ACC112 (cell line): ENCODE measurements at regions not wholly inside any gene's neighbourhood (a gene's known extent, or its start where the extent isn't known, plus 50 kb on each side); places are given as distances from the start of the nearest gene placed in this dataset.

Experiments
- H2AFZ ChIP-seq: fragments of 200-600 bp; sonication (generic); one replicate; pipeline ENCODE4 v1.6.0; 2017; ENCODE audit warnings: antibody characterized with exemption, low read length; ENCODE audit not compliant: unreplicated experiment
- H3K27ac ChIP-seq: fragments of 200-600 bp; sonication (generic); 2 replicates; pipeline ENCODE4 v1.5.1; 2014; ENCODE audit warnings: low read depth, mild to moderate bottlenecking, antibody characterized with exemption, low read length, moderate library complexity
- H3K27me3 ChIP-seq: fragments of 200-600 bp; sonication (generic); 2 replicates; pipeline ENCODE4 v1.6.1; 2014; ENCODE audit warnings: mild to moderate bottlenecking, antibody characterized with exemption, low read length, moderate library complexity, mixed read lengths; ENCODE audit not compliant: insufficient read depth
- H3K36me3 ChIP-seq: fragments of 200-600 bp; sonication (generic); 2 replicates; pipeline ENCODE4 v1.6.1; 2016; ENCODE audit warnings: mild to moderate bottlenecking, antibody characterized with exemption, low read length, moderate library complexity, mixed read lengths; ENCODE audit not compliant: insufficient read depth
- H3K4me1 ChIP-seq: fragments of 200-600 bp; sonication (generic); one replicate; pipeline ENCODE4 v1.6.1; 2016; ENCODE audit warnings: low read length, mixed read lengths; ENCODE audit not compliant: insufficient read depth, unreplicated experiment, control insufficient read depth
- H3K4me3 ChIP-seq: fragments of 200-600 bp; sonication (generic); 2 replicates; pipeline ENCODE4 v1.5.1; 2014; ENCODE audit warnings: mild to moderate bottlenecking, low read depth, low read length
- H3K79me2 ChIP-seq: fragments of 200-600 bp; sonication (generic); one replicate; pipeline ENCODE4 v1.6.0; 2016; ENCODE audit warnings: low read length; ENCODE audit not compliant: control insufficient read depth, unreplicated experiment, insufficient read depth

DNA sequence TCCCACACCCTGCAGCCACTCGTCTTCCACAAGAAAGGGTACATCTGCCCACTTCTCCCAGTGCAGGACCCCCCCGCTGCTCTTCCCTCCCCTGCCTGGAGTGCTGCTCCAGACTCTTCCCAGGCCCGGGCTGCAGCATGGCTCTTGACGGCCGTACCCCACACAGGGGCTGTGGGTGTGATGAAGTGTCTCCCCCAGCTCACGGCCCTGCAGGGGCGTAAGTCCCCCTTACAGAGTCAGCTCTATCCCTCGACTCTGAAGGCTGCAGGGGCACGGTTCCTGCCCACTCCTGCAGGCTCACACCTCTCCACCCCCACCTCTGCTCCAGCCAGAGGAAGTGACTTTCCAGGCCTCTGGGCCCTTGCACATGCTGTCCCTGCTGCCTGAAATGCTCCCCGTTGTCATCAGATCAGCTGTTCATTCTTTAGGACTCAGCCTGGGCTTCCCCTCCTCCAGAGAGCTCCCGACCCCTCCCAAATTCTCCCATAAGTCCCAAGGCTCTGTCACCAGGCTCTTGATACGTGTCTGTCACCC is 180.6 kb upstream of the IER5L start:
- H3K27me3 ChIP-seq, result no peaks in the 10 kb centered on the region
- H3K27ac ChIP-seq, result no peak overlapping the region
- H3K79me2 ChIP-seq, result no peaks in the 10 kb centered on the region
- no peaks in the 10 kb centered on the region for H3K36me3 ChIP-seq
- no peaks in the 10 kb centered on the region for H3K4me1 ChIP-seq
- no peak overlapping the region for H2AFZ ChIP-seq
- no peak overlapping the region for H3K4me3 ChIP-seq

DNA sequence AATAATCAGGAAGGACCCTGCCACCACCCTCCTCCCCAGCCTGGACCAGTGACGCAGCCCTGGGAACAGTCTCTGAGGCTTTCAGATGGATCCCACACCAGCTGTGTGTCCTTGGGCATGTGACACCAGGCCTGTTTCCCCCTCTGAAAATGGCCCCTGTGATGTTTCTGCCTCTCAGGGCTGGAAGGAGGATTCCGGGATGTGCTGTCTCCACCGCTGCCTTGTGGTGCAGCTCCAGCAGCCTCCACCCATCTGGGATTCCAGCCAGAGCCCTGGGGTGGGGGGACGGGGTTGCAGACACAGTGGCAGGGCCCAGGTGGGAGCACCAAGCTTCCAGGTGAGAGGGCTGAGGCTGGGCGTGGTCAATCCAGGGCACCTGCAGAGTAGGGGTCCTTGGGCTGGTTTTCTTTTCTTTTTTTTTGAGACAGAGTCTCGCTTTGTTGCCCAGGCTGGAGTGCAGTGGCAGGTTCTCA is 179.7 kb upstream of the IER5L start:
- H3K27ac ChIP-seq, result no peak overlapping the region
- H3K27me3 ChIP-seq, result no peaks in the 10 kb centered on the region

DNA sequence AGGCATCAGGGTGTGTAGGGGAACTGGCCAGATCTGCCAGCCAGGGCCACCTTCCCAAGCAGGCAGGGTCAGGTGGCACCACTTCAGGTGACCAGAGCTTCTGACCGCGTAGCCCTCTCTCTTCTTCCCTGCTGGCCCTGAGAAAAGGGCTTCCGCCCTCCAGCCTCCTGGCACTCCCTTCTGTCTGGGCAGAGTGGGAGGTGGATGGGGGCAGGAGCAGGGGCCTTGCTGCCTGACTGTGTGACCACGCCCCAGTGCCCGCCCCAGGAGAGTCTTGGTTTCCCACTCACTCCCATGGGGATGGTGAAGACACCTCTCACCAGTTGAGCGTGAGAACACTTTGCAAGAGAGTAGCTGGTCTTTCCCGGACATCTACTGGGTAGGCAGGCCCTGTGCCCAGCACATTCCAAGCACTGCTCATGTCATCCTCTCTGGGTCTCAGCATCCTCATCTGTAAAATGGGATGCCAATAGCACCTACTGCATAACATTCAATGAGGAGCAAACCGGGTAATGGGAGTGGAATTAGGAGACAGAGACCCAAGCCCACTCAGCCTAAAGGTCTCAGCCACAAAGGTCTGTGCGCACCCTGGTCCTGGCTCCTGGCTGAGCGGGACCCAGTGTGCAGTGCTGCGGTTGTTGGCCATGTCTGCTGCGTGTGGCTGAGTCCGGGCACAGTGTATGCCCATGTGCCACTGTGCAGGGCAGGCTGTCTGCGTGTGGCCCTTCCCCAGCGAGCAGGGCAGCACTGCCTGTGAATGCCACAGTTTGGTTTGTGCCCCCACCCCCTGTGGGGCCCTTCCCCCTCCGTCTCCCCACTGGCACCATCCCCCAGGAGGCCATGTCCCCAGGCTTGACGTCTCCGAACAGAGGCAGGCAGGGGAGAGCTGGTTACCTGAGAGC is 179.1 kb upstream of the IER5L start:
- no peaks in the 10 kb centered on the region for H3K4me1 ChIP-seq
- no peaks in the 10 kb centered on the region for H3K79me2 ChIP-seq
- H3K36me3 ChIP-seq, result no peaks in the 10 kb centered on the region
- no peak overlapping the region for H3K27ac ChIP-seq
- H3K4me3 ChIP-seq, result no peak overlapping the region
- H2AFZ ChIP-seq, result no peak overlapping the region
- H3K27me3 ChIP-seq, result no peaks in the 10 kb centered on the region

More for the DNA sequence above, 179.7 kb upstream of the IER5L start:
- no peaks in the 10 kb centered on the region for H3K4me1 ChIP-seq
- H3K79me2 ChIP-seq, result no peaks in the 10 kb centered on the region
- no peak overlapping the region for H3K4me3 ChIP-seq
- H3K36me3 ChIP-seq, result no peaks in the 10 kb centered on the region
- no peak overlapping the region for H2AFZ ChIP-seq

DNA sequence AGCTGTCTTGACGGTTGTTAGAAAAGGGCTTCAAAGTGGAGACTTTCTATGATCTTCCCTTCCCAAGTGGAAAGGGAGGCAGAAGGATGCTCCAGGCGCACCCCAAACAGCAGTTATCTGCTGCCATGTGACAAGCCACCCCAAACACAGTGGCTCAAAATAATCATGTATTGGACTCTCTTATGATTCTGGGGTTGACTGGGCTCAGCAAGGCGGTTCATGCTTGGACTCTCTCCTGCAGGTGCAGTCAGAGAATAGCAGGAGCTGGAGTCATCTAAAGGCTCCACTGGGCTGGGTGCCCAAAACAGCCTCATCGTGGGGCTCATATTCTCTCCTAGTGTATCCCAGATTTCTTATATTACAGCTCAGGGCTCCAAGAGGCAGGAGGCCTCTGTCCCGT is 177.6 kb upstream of the IER5L start:
- Histone ChIP-seq H2AFZ (no peak overlapping the region), H3K27ac (no peak overlapping the region), H3K4me1 (no peaks in the 10 kb centered on the region), H3K79me2 (no peaks in the 10 kb centered on the region), H3K36me3 (no peaks in the 10 kb centered on the region), H3K4me3 (no peak overlapping the region), H3K27me3 (no peaks in the 10 kb centered on the region)

- Histone ChIP-seq H3K27me3 (no peaks in the 10 kb centered on the region), H3K36me3 (no peaks in the 10 kb centered on the region), H3K79me2 (no peaks in the 10 kb centered on the region), H2AFZ (no peak overlapping the region), H3K27ac (no peak overlapping the region), H3K4me3 (no peak overlapping the region), H3K4me1 (no peaks in the 10 kb centered on the region)
These were observed 176.4 kb upstream of the IER5L start for GRCh38 chr9:129354498-129354897.

- H3K27me3 ChIP-seq, result no peaks in the 10 kb centered on the region
- no peak overlapping the region for H3K4me3 ChIP-seq
- no peak overlapping the region for H2AFZ ChIP-seq
- no peaks in the 10 kb centered on the region for H3K36me3 ChIP-seq
- H3K79me2 ChIP-seq, result no peaks in the 10 kb centered on the region
- H3K4me1 ChIP-seq, result no peaks in the 10 kb centered on the region
- no peak overlapping the region for H3K27ac ChIP-seq
These were observed 175.8 kb upstream of the IER5L start for GRCh38 chr9:129353697-129354336.

GRCh38 chr9:129352146-129352865 is 174.2 kb upstream of the IER5L start:
- no peaks in the 10 kb centered on the region for H3K27me3 ChIP-seq
- H3K36me3 ChIP-seq, result no peaks in the 10 kb centered on the region
- peak overlapping the region; percentile 76 for H3K4me3 ChIP-seq
- no peak overlapping the region for H3K27ac ChIP-seq
- no peaks in the 10 kb centered on the region for H3K79me2 ChIP-seq
- H3K4me1 ChIP-seq, result peaks cover 5% of the 10 kb centered on the region
- H2AFZ ChIP-seq, result peak overlapping the region; percentile 99

DNA sequence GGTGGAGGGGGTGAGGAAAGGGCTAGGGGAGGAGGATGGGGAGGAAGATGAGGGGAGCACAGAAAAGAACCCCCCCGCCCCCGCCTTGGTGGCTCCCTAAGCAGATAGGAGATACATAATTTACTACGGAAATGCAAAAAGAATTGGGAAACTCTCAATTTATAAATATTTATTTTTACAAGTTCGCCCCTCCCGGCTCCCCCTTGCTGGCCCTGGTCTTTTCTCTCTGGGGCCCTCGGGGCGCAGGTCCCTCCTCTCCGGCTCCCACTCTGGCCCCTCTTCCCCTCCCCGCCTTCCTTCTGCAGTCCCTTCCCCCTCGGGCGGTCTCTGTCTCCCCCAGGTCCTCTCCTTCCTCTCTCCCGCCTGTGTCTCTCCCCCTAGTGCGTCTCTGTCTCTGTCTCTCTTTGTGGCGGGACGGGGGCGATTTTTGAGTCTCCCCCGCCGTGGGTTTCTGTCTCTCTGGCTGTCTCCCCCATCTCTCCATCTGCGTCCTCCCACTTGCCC is 173.6 kb upstream of the IER5L start:
- Histone ChIP-seq H3K36me3 (no peaks in the 10 kb centered on the region), H2AFZ (peak overlapping the region; percentile 99), H3K4me1 (peaks cover 6% of the 10 kb centered on the region), H3K4me3 (peak overlapping the region; percentile 76), H3K27me3 (no peaks in the 10 kb centered on the region), H3K79me2 (no peaks in the 10 kb centered on the region), H3K27ac (no peak overlapping the region)

DNA sequence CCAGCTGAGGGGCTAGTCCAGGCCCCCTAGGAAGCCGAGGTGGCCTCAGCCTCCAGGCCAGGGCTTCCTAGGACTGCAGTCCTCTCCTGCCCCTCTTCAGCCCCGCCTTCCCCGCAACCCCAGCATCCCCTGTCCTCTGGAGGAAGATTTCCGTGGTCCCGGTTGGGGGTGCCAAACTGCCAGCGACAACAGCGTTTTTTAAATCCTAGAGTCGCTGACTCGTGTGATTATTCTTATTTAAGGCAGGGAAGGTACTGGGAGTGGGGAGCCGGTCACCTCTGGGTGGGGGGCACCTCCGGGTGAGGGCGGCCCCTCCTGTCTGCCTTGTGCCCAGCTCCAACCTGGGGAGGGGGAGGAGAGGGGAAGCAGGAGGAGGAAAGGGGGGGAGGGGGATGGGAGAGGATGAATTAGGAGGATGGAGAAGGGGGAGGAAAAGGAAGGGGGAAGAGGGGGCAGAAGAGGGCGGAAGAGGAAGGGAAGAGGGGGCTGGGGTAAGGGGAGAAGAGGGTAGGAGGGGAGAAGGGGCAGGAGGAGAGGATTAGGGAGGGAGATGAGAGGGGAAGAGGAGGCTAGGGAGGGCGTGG is 173.1 kb upstream of the IER5L start:
- H3K27me3 ChIP-seq, result no peaks in the 10 kb centered on the region
- no peak overlapping the region for H2AFZ ChIP-seq
- H3K27ac ChIP-seq, result no peak overlapping the region
- no peak overlapping the region; the same call in 1 of the 2 replicates for H3K4me3 ChIP-seq
- no peaks in the 10 kb centered on the region for H3K36me3 ChIP-seq
- peaks cover 6% of the 10 kb centered on the region for H3K4me1 ChIP-seq
- H3K79me2 ChIP-seq, result no peaks in the 10 kb centered on the region
